GM18873 (cell line): ENCODE measurements at regions not wholly inside any gene's neighbourhood (a gene's known extent, or its start where the extent isn't known, plus 50 kb on each side); places are given as distances from the start of the nearest gene placed in this dataset.

Experiments used
- ATAC-seq: cut with Tn5 transposase; IDR thresholded peaks from one replicate; pipeline ENCODE4 v1.9.1; 2021; ENCODE audit warnings: mild to moderate bottlenecking, moderate library complexity, moderate number of reproducible peaks; ENCODE audit not compliant: unreplicated experiment, low FRiP score

GRCh38 chr4:71151054-71151453 lies 157.6 kb downstream of the DCK start:
- ATAC-seq: no peak

- ATAC-seq: no peak
These were observed 163.2 kb downstream of the DCK start for GRCh38 chr4:71156616-71157015.

GRCh38 chr4:71162386-71162785 lies 168.9 kb downstream of the DCK start:
- no peak for ATAC-seq

- ATAC-seq: no peak
These were observed 169.9 kb downstream of the DCK start for GRCh38 chr4:71163317-71163716.

GRCh38 chr4:71167083-71167482 lies 171.7 kb upstream of the SLC4A4 start:
- ATAC-seq: no peak

- no peak for ATAC-seq
These were observed 167.2 kb upstream of the SLC4A4 start for GRCh38 chr4:71171592-71171991.

GRCh38 chr4:71181332-71181731 lies 157.5 kb upstream of the SLC4A4 start:
- no peak for ATAC-seq

GRCh38 chr4:71184195-71184781 lies 154.5 kb upstream of the SLC4A4 start:
- peak; percentile 81 for ATAC-seq

GRCh38 chr4:71185037-71185436 lies 153.8 kb upstream of the SLC4A4 start:
- no peak for ATAC-seq

- no peak for ATAC-seq
These were observed 152.6 kb upstream of the SLC4A4 start for GRCh38 chr4:71186257-71186565.

GRCh38 chr4:71186566-71187403 lies 152.0 kb upstream of the SLC4A4 start:
- no peak for ATAC-seq

- no peak for ATAC-seq
These were observed 151.2 kb upstream of the SLC4A4 start for GRCh38 chr4:71187404-71188155.

- ATAC-seq: no peak
These were observed 150.6 kb upstream of the SLC4A4 start for GRCh38 chr4:71188156-71188640.

- no peak for ATAC-seq
These were observed 149.9 kb upstream of the SLC4A4 start for GRCh38 chr4:71188951-71189350.

GRCh38 chr4:71189471-71189870 lies 149.3 kb upstream of the SLC4A4 start:
- no peak for ATAC-seq

GRCh38 chr4:71194454-71194853 lies 144.4 kb upstream of the SLC4A4 start:
- no peak for ATAC-seq

- ATAC-seq: no peak
These were observed 142.9 kb upstream of the SLC4A4 start for GRCh38 chr4:71195924-71196323.

- ATAC-seq: no peak
These were observed 139.9 kb upstream of the SLC4A4 start for GRCh38 chr4:71198958-71199357.

GRCh38 chr4:71201057-71201456 lies 137.8 kb upstream of the SLC4A4 start:
- no peak for ATAC-seq

- ATAC-seq: no peak
These were observed 136.8 kb upstream of the SLC4A4 start for GRCh38 chr4:71201817-71202576.

GRCh38 chr4:71202705-71203104 lies 136.1 kb upstream of the SLC4A4 start:
- no peak for ATAC-seq
